HG02852 (cell line): ENCODE measurements at regions not wholly inside any gene's neighbourhood (a gene's known extent, or its start where the extent isn't known, plus 50 kb on each side); places are given as distances from the start of the nearest gene placed in this dataset.

Experiments used
- ATAC-seq: cut with Tn5 transposase; IDR thresholded peaks from one replicate; pipeline ENCODE4 v1.9.1; 2021; ENCODE audit warnings: mild to moderate bottlenecking, moderate library complexity; ENCODE audit not compliant: unreplicated experiment

GRCh38 chr12:24116548-24116947 is 167.1 kb upstream of the SOX5 start:
- ATAC-seq = no peak

GRCh38 chr12:24113701-24114100 is 164.2 kb upstream of the SOX5 start:
- no peak for ATAC-seq

- ATAC-seq = no peak
Observed at GRCh38 chr12:24111616-24112015, 162.1 kb upstream of the SOX5 start.

DNA sequence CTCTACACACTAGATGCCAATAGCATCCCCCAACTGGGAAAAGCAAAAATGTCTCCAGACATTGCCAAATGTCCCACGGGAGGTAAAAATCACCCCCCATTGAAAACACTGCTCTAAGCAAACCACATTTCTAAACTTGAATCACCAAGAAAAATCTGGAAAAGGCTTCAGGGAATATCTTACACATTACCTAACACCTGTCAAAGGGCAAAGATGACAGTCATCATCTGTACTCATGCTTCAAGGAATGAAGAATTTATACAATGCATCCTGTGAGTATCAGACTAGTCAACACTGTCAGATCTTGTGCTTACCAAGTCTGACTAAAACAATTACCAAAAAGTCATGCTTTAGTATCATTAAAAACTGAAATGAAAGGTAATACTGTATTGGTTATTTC is 161.6 kb upstream of the SOX5 start:
- no peak for ATAC-seq

- peak; percentile 94 for ATAC-seq
Observed at GRCh38 chr12:24109381-24110039, 160.0 kb upstream of the SOX5 start.

DNA sequence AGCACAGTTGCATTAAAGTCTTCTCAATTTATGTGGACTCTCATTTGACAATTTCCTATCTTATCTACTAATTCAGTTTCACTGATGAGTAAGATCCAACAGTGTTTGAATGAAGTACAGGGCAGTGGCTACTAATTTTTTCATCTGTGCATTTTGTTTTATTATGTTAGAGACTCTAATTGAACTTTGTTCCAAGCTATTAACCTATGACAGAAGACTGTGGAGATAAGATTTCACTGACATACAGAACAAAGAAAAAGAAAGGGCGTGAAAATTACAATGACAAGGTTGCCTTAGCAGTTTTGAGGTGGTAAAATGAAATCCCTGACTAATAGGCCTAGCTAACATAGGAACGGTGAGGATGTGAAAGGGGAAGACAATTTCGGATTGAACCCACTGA is 153.2 kb upstream of the SOX5 start:
- ATAC-seq = no peak

- no peak for ATAC-seq
Observed at GRCh38 chr12:24099576-24099975, 150.1 kb upstream of the SOX5 start.

GRCh38 chr12:24095245-24095644 is 145.8 kb upstream of the SOX5 start:
- ATAC-seq = no peak

- no peak for ATAC-seq
Observed at GRCh38 chr12:24089510-24089890, 140.0 kb upstream of the SOX5 start.

- no peak for ATAC-seq
Observed at GRCh38 chr12:24088751-24089509, 139.5 kb upstream of the SOX5 start.

DNA sequence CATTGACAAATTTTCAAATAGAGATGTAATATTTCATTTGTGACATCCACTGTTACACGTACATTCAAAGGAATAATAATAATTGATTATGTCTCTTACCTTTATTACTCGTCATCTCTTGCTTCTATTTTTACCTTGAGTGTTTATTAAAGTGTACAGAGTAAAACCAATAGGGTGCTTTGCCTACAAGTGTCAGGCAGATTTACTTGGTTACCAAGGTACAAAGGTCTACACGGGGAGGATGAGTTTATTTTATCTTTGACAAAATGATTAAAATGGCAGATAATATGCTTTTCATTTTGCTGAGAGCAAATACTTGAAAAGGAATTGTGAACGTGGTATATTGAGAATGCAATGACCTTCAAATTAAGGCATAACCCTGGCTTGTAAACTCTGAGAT is 137.8 kb upstream of the SOX5 start:
- ATAC-seq = no peak

DNA sequence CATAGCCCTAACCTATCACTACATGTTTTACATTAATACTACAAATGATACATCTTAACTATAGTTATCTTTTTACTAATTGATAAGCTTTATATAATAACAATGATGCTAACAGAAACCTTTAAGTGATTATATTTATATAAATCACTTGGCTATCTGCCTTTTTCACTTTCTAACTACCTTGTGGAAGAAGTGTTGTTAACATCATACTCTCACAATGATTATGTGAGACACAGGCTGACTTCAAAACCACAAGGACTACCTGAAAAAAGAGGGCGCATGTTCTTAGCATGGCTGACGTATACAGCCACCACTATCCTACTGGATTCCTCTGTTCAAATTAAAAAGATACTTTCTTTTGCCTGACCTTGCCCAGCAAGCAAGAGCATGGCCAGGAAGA is 135.3 kb upstream of the SOX5 start:
- ATAC-seq = no peak

GRCh38 chr12:24083838-24084237 is 134.4 kb upstream of the SOX5 start:
- ATAC-seq = no peak

GRCh38 chr12:24081606-24082005 is 132.1 kb upstream of the SOX5 start:
- no peak for ATAC-seq

- no peak for ATAC-seq
Observed at GRCh38 chr12:24081092-24081529, 131.6 kb upstream of the SOX5 start.

DNA sequence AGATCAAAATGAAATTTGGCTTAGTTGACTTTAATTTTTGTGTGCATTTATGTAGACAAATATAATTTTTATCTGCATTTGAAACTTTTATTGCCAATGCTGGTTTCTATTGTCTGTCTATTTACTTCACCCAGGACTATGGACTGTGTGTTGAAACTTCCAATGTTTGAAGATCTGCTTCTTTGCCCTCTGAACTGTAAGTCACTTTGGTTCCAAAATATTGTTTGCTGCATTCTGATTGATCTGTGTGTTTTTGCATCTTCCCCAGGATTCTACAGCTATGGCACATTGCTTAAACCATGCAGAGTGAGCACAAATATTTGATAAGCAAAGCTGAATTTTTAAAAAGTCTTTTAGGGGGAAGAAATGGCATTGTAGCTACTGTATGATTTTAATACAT is 131.0 kb upstream of the SOX5 start:
- no peak for ATAC-seq

DNA sequence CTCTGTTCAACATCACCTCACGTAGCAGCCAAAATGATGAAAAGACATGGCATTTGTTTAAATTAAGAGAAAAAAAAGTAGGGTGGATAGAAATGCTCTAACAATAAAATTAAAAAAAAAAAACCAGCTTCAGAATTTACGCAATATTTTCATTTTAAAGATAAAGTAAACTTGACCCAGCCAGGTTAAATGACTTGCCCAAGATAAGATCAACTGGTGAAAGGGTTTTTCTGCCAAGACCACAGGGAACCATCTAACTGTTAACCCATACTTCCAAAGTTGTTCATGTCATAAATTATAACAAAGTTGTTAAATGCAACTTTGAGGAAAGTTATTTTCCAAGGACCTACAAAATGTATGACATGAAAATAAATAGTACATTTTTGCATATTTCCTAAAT is 129.6 kb upstream of the SOX5 start:
- ATAC-seq = no peak

GRCh38 chr12:24078318-24078765 is 128.9 kb upstream of the SOX5 start:
- ATAC-seq = no peak

GRCh38 chr12:24077161-24077560 is 127.7 kb upstream of the SOX5 start:
- no peak for ATAC-seq

GRCh38 chr12:24075650-24076049 is 126.2 kb upstream of the SOX5 start:
- ATAC-seq = no peak

- no peak for ATAC-seq
Observed at GRCh38 chr12:24073170-24073810, 123.8 kb upstream of the SOX5 start.

GRCh38 chr12:24072302-24072701 is 122.8 kb upstream of the SOX5 start:
- ATAC-seq = no peak
